Endothelial cell of umbilical vein (primary cell): ENCODE measurements at regions not wholly inside any gene's neighbourhood (a gene's known extent, or its start where the extent isn't known, plus 50 kb on each side); places are given as distances from the start of the nearest gene placed in this dataset.

Source experiments
- BruUV-seq: library from RNA; stranded (reverse); fragments of 400-500 nt; replicated peaks from 2 replicates; lab custom pipeline; 2021; lab: Mats Ljungman, UMichigan
- CTCF ChIA-PET: fragments of 300-600, 350-600 bp; sonication (Branson Sonifier 250); formaldehyde crosslinking; loops from one replicate; lab custom pipeline; 2021; ENCODE audit warnings: antibody characterized with exemption, inconsistent platforms; lab: Charles Lee
- POLR2A ChIA-PET: fragments of 300-600, 350-600 bp; sonication (Branson Sonifier 250); formaldehyde crosslinking; loops from one replicate; lab custom pipeline; 2021; ENCODE audit warnings: antibody characterized with exemption, inconsistent platforms; lab: Charles Lee
- DNase-seq: peaks from one replicate; pipeline ENCODE4 v3.0.0-alpha.2; 2011; ENCODE audit warnings: low read depth, low spot score
- FAIRE-seq: peaks from 2 replicates; lab custom pipeline; 2011; peaks lifted over from hg19 to GRCh38; lab: Jason Lieb, UNC
- H2AFZ ChIP-seq: 2 replicates; pipeline ENCODE4 v1.6.0; 2012; ENCODE audit warnings: low read depth, low read length, control low read depth, inconsistent platforms
- H3K27ac ChIP-seq: 2 replicates; pipeline ENCODE4 v1.5.1; 2011; ENCODE audit warnings: low read depth, mild to moderate bottlenecking, control low read depth, low read length, moderate library complexity; ENCODE audit not compliant: insufficient read depth
- H3K27me3 ChIP-seq, 2 experiments: 2 replicates each; pipeline versions ENCODE4 v1.6.0 to v1.6.1; 2011; ENCODE audit warnings: low read length in 2 of 2, mixed read lengths in 1 of 2; ENCODE audit not compliant: control insufficient read depth in 2 of 2, insufficient read depth in 2 of 2
- H3K36me3 ChIP-seq, 2 experiments: 2 replicates in 1 of 2; 3 replicates in 1 of 2; pipeline ENCODE4 v1.5.1; 2011; ENCODE audit warnings: low read length in 2 of 2, mild to moderate bottlenecking in 1 of 2, moderate library complexity in 1 of 2; ENCODE audit not compliant: control insufficient read depth in 2 of 2, insufficient read depth in 2 of 2; ENCODE audit errors: extremely low read depth in 1 of 2
- H3K4me1 ChIP-seq: 3 replicates; pipeline ENCODE4 v1.5.1; 2011; ENCODE audit warnings: mild to moderate bottlenecking, low read length; ENCODE audit not compliant: control insufficient read depth, insufficient read depth; ENCODE audit errors: extremely low read depth
- H3K4me2 ChIP-seq: 2 replicates; pipeline ENCODE4 v1.6.1; 2011; ENCODE audit warnings: low read length, control low read depth, mixed read lengths; ENCODE audit not compliant: insufficient read depth
- H3K4me3 ChIP-seq, 3 experiments: fragments of 200-600 bp in 1 of 3; sonication (generic), shearing (Covaris generic) in 1 of 3; replicated peaks in 1 of 3; 2 replicates each; pipeline ENCODE4 v1.5.1; 2011 to 2016; ENCODE audit warnings: control low read depth in 3 of 3, low read length in 3 of 3, mild to moderate bottlenecking in 2 of 3, inconsistent platforms in 1 of 3, low read depth in 1 of 3, moderate library complexity in 1 of 3; ENCODE audit not compliant: insufficient read depth in 1 of 3
- H3K79me2 ChIP-seq: 2 replicates; pipeline ENCODE4 v1.6.0; 2012; ENCODE audit warnings: low read length, inconsistent platforms; ENCODE audit not compliant: control insufficient read depth, insufficient read depth
- H3K9ac ChIP-seq: replicated peaks from 2 replicates; pipeline ENCODE3; 2011; ENCODE audit warnings: low read length, control low read depth; ENCODE audit not compliant: insufficient read depth; ENCODE audit errors: extremely low read depth
- H3K9me1 ChIP-seq: replicated peaks from 3 replicates; pipeline ENCODE4 v1.6.0; 2011; ENCODE audit warnings: mild to moderate bottlenecking, low read length; ENCODE audit not compliant: control insufficient read depth, insufficient read depth; ENCODE audit errors: extremely low read depth
- H3K9me3 ChIP-seq: replicated peaks from 2 replicates; pipeline ENCODE4 v1.5.1; 2012; ENCODE audit warnings: low read length, inconsistent platforms; ENCODE audit not compliant: control insufficient read depth, insufficient read depth
- H4K20me1 ChIP-seq: replicated peaks from 2 replicates; pipeline ENCODE3; 2011; ENCODE audit warnings: mild to moderate bottlenecking, low read length; ENCODE audit not compliant: control insufficient read depth, insufficient read depth; ENCODE audit errors: extremely low read depth
- CTCF ChIP-seq, 2 donors: IDR thresholded peaks; 1 replicate in 1 of 2; 2 replicates in 1 of 2; pipeline ENCODE4 v1.5.1; 2011; ENCODE audit warnings: low read length in 2 of 2, mild to moderate bottlenecking in 2 of 2, moderate library complexity in 2 of 2, control low read depth in 1 of 2, inconsistent platforms in 1 of 2, low read depth in 1 of 2; ENCODE audit not compliant: insufficient read depth in 1 of 2; ENCODE audit errors: extremely low read depth in 1 of 2
- EZH2 ChIP-seq: IDR thresholded peaks from 2 replicates; pipeline ENCODE4 v1.6.1; 2012; ENCODE audit warnings: borderline replicate concordance, low read depth, mild to moderate bottlenecking, moderate library complexity, low read length, inconsistent platforms; ENCODE audit not compliant: severe bottlenecking
- FOS ChIP-seq: IDR thresholded peaks from 2 replicates; pipeline ENCODE4 v1.6.1; 2011; ENCODE audit warnings: mild to moderate bottlenecking, low read length, moderate library complexity, borderline replicate concordance; ENCODE audit not compliant: insufficient read depth
- GATA2 ChIP-seq: IDR thresholded peaks from 2 replicates; pipeline ENCODE4 v1.7.0; 2011; ENCODE audit warnings: low read depth, mild to moderate bottlenecking, moderate library complexity, mixed read lengths, low read length; ENCODE audit not compliant: insufficient read length, insufficient read depth
- JUN ChIP-seq: IDR thresholded peaks from 2 replicates; pipeline ENCODE4 v1.6.1; 2011; ENCODE audit warnings: borderline replicate concordance, low read depth; ENCODE audit not compliant: insufficient read length, insufficient read depth
- MAX ChIP-seq: IDR thresholded peaks from 2 replicates; pipeline ENCODE4 v1.6.1; 2011; ENCODE audit not compliant: insufficient read depth, insufficient read length
- MYC ChIP-seq: IDR thresholded peaks from one replicate; pipeline ENCODE4 v1.6.1; 2011; ENCODE audit warnings: mild to moderate bottlenecking, low read depth, low read length
- POLR2A ChIP-seq: IDR thresholded peaks from 2 replicates; pipeline ENCODE4 v1.6.1; 2012; ENCODE audit warnings: low read depth, mild to moderate bottlenecking, control low read depth, low read length
- POLR2AphosphoS5 ChIP-seq: IDR thresholded peaks from 2 replicates; pipeline ENCODE4 v1.6.1; 2012; ENCODE audit warnings: low read depth, mild to moderate bottlenecking, control low read depth, low read length, moderate library complexity; ENCODE audit not compliant: insufficient read depth
- dilution Hi-C: fragments of 300-500 bp; cut with MboI; formaldehyde crosslinking; loops from one replicate; pipeline ENCODE4 v1.15.0; 2019; ENCODE audit warnings: low sequenced_read_pairs; ENCODE audit not compliant: extremely low pct_ligation_motif_present
- intact Hi-C: fragments of 100-400 bp; cut with micrococcal nuclease; formaldehyde crosslinking; loops from one replicate; pipeline ENCODE4 v1.10.0; 2022

- Histone ChIP-seq H3K4me2 (no peak overlapping the region), H3K27me3 (no peaks in the 10 kb centered on the region), H3K4me3 (no peak overlapping the region), H2AFZ (no peak overlapping the region), H3K9ac (no peak overlapping the region), H3K9me3 (no peaks in the 10 kb centered on the region), H3K9me1 (no peaks in the 10 kb centered on the region), H3K4me1 (no peaks in the 10 kb centered on the region), H3K27ac (no peak overlapping the region), H3K79me2 (no peaks in the 10 kb centered on the region), H4K20me1 (no peaks in the 10 kb centered on the region), H3K36me3 (no peaks in the 10 kb centered on the region)
- intact Hi-C loops = no loop called here
- BruUV-seq = no TSS peak
- ChIA-PET POLR2A (no interaction called here), CTCF (no interaction called here)
- TF ChIP-seq GATA2 (no peak), JUN (no peak), POLR2AphosphoS5 (no peak), CTCF (IDR thresholded peaks at IDR 0.05; ENCODE audit: extremely low read depth in 1 of 2, insufficient read depth in 1 of 2, low read depth in 1 of 2, low read length in 2 of 2) (no peak), FOS (no peak), EZH2 (no peak), MYC (no peak), POLR2A (no peak), MAX (no peak)
- dilution Hi-C loops = no loop called here
- DNase-seq = no peak
- no peak for FAIRE-seq
Observed at GRCh38 chr4:181959121-181959520, 284.1 kb upstream of the TENM3 start.
